A673 (cell line): ENCODE measurements at regions not wholly inside any gene's neighbourhood (a gene's known extent, or its start where the extent isn't known, plus 50 kb on each side); places are given as distances from the start of the nearest gene placed in this dataset.

Source experiments
- BruUV-seq: library from RNA; stranded (reverse); fragments of 400-500 nt; replicated peaks from 2 replicates; lab custom pipeline; 2021; lab: Mats Ljungman, UMichigan
- CTCF ChIA-PET: fragments of 300-600 bp; sonication (Branson Sonifier 250); formaldehyde crosslinking; loops from one replicate; lab custom pipeline; 2022; ENCODE audit warnings: antibody characterized with exemption; lab: Charles Lee
- POLR2A ChIA-PET: fragments of 300-600 bp; sonication (Branson Sonifier 250); formaldehyde crosslinking; loops from one replicate; lab custom pipeline; 2022; ENCODE audit warnings: antibody characterized with exemption; ENCODE audit not compliant: low non-redundant PET; lab: Charles Lee
- DNase-seq: peaks from one replicate; pipeline ENCODE4 v3.0.0-alpha.2; 2015; ENCODE audit warnings: low spot score
- H3K27ac ChIP-seq: fragments of 200-600 bp; sonication (generic); 2 replicates; pipeline ENCODE4 v1.5.1; 2016; ENCODE audit warnings: mixed run types, low read depth, mild to moderate bottlenecking, mixed read lengths, antibody characterized with exemption, low read length; ENCODE audit not compliant: poor library complexity, severe bottlenecking
- H3K27me3 ChIP-seq: fragments of 200-600 bp; sonication (generic); replicated peaks from 2 replicates; pipeline ENCODE4 v1.6.1; 2017; ENCODE audit warnings: mixed run types, low read depth, mild to moderate bottlenecking, mixed read lengths, antibody characterized with exemption, low read length; ENCODE audit not compliant: insufficient read depth, poor library complexity
- H3K36me3 ChIP-seq: fragments of 200-600 bp; sonication (generic); 2 replicates; pipeline ENCODE4 v1.6.1; 2016; ENCODE audit warnings: mixed run types, mild to moderate bottlenecking, mixed read lengths, antibody characterized with exemption, low read length; ENCODE audit not compliant: insufficient read depth, poor library complexity, severe bottlenecking
- H3K4me1 ChIP-seq: fragments of 200-600 bp; sonication (generic); 2 replicates; pipeline ENCODE4 v1.6.1; 2017; ENCODE audit warnings: mixed run types, mild to moderate bottlenecking, mixed read lengths, antibody characterized with exemption, low read length; ENCODE audit not compliant: insufficient read depth, poor library complexity, severe bottlenecking
- H3K4me3 ChIP-seq: fragments of 200-600 bp; sonication (generic); 2 replicates; pipeline ENCODE4 v1.5.1; 2016; ENCODE audit warnings: low read depth, mixed run types, mild to moderate bottlenecking, mixed read lengths, low read length; ENCODE audit not compliant: poor library complexity, severe bottlenecking
- H3K9me3 ChIP-seq: fragments of 200-600 bp; sonication (generic); 2 replicates; pipeline ENCODE4 v1.6.1; 2016; ENCODE audit warnings: mixed run types, low read depth, mild to moderate bottlenecking, mixed read lengths, antibody characterized with exemption, low read length; ENCODE audit not compliant: poor library complexity, severe bottlenecking
- CTCF ChIP-seq: fragments of 300-800, 200-600 bp; sonication (generic); conservative IDR thresholded peaks from 2 replicates; pipeline ENCODE4 v1.5.1; 2017; ENCODE audit warnings: low read depth, mild to moderate bottlenecking, antibody characterized with exemption, low read length, moderate library complexity, mixed read lengths
- EZH2 ChIP-seq: fragments of 200-600 bp; sonication (generic); IDR thresholded peaks from 2 replicates; pipeline ENCODE4 v1.6.1; 2017; ENCODE audit warnings: borderline replicate concordance, low read depth, mild to moderate bottlenecking, mixed read lengths, antibody characterized with exemption, low read length; ENCODE audit not compliant: poor library complexity, severe bottlenecking
- intact Hi-C: fragments of 100-400 bp; cut with micrococcal nuclease; formaldehyde crosslinking; loops from one replicate; pipeline ENCODE4 v1.10.0; 2022; ENCODE audit not compliant: unreplicated experiment

DNA sequence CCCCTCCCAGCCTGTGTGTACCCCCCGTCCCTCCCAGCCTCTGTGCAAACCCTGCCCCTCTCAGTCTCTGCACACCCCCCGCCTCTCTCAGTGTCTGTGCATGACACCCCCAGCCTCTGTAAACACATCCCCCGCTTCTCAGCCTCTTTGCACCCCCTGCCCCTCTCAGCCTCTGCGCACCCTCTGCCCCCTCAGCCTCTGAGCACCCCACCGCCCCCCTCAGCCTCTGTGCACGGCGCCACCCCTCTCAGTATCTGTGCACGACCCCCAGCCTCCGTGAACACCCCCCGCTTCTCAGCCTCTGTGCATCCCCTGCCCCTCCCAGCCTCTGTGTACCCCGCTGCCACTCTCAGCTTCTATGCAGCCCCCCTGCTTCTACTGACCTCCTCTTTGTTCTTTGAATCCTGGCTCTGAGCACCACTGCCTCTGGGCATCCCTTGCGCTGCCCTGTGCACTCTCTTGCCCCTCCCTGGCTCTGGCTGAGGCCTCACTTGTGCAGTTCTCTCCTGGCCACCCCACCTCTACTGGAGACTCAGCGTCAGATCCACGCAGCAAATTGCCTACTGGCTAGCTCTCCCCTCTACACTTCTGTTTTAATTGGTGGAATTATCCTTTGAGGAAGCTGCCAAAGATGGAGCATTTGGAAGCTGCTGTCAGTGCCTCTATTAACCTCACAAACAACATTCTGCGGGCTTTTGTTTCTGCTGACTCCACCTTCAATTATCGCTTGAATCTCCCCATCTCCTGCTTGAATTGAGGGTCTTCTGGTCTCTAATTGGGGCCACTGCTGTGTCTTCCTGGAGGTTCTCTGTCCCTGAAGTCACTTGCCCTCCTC is 838.6 kb downstream of the TBC1D22A start:
- intact Hi-C loops = no loop called here
- no peak overlapping the region for H3K4me3 ChIP-seq
- BruUV-seq = no TSS peak
- no peak for DNase-seq
- POLR2A ChIA-PET = no interaction called here
- H3K27ac ChIP-seq = no peak overlapping the region
- CTCF ChIA-PET = no interaction called here
- peaks cover 9% of the 10 kb centered on the region for H3K27me3 ChIP-seq
- TF ChIP-seq EZH2 (no peak), CTCF (no peak)
- no peaks in the 10 kb centered on the region for H3K36me3 ChIP-seq
- H3K9me3 ChIP-seq = no peaks in the 10 kb centered on the region
- no peaks in the 10 kb centered on the region for H3K4me1 ChIP-seq

DNA sequence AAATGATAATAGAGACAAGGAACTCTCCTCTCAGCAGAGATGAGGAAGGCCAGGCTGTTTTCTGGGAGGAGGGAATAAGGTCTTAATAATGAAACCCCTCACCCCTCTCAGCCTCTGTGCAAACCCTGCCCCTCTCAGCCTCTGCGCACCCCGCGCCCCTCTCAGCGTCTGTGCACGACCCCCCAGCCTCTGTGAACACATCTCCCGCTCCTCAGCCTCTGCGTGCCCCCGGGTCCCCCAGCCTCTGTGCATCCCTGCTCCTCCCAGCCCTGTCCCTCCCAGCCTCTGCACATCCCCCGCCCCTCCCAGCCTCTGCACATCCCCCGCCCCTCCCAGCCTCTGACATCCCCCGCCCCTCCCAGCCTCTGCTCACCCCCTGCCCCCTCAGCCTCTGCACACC is 837.8 kb downstream of the TBC1D22A start:
- Histone ChIP-seq H3K36me3 (no peaks in the 10 kb centered on the region), H3K27me3 (peaks cover 4% of the 10 kb centered on the region), H3K27ac (no peak overlapping the region), H3K4me1 (no peaks in the 10 kb centered on the region), H3K4me3 (no peak overlapping the region), H3K9me3 (no peaks in the 10 kb centered on the region)
- POLR2A ChIA-PET = no interaction called here
- no peak for DNase-seq
- CTCF ChIA-PET = no interaction called here
- TF ChIP-seq EZH2 = no peak
- intact Hi-C loops = no loop called here
- BruUV-seq = no TSS peak

- no peaks in the 10 kb centered on the region for H3K27me3 ChIP-seq
- POLR2A ChIA-PET = no interaction called here
- no peaks in the 10 kb centered on the region for H3K9me3 ChIP-seq
- DNase-seq = no peak
- TF ChIP-seq EZH2 (no peak), CTCF (no peak)
- CTCF ChIA-PET = no interaction called here
- intact Hi-C loops = no loop called here
- H3K4me3 ChIP-seq = no peak overlapping the region
- no peaks in the 10 kb centered on the region for H3K36me3 ChIP-seq
- no peaks in the 10 kb centered on the region for H3K4me1 ChIP-seq
- H3K27ac ChIP-seq = no peak overlapping the region
- BruUV-seq = no TSS peak
These were observed 837.3 kb downstream of the TBC1D22A start for GRCh38 chr22:47599753-47600152.

- intact Hi-C loops = no loop called here
- Histone ChIP-seq H3K36me3 (no peaks in the 10 kb centered on the region), H3K9me3 (no peaks in the 10 kb centered on the region), H3K27ac (no peak overlapping the region), H3K4me1 (no peaks in the 10 kb centered on the region), H3K27me3 (no peaks in the 10 kb centered on the region), H3K4me3 (no peak overlapping the region)
- no TSS peak for BruUV-seq
- ChIA-PET CTCF (no interaction called here), POLR2A (no interaction called here)
- no peak for TF ChIP-seq EZH2
- no peak for TF ChIP-seq CTCF
- DNase-seq = no peak
These were observed 836.4 kb downstream of the TBC1D22A start for GRCh38 chr22:47598864-47599263.
